ENCODE measurements at regions not wholly inside any gene's neighbourhood (a gene's known extent, or its start where the extent isn't known, plus 50 kb on each side); places are given as distances from the start of the nearest gene placed in this dataset.

DNA sequence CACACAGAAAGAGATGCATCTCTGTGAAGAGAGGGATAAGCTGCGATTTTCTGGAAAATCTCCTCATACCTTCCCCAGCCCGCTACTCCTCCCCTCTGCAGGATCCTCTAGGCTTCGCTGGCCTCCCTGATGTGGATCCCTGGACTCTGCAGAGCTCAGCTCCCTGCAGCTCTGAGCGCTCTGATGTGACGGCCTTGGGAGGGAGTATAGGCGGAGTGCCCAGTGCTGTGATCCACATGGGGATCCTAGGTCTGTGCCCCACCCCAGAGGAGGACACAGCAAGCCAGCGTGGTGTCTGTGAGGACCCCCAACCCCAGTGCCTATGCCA, 111.0 kb downstream of the GYPC start (continued):
- TF ChIP-seq, protein P1, sequence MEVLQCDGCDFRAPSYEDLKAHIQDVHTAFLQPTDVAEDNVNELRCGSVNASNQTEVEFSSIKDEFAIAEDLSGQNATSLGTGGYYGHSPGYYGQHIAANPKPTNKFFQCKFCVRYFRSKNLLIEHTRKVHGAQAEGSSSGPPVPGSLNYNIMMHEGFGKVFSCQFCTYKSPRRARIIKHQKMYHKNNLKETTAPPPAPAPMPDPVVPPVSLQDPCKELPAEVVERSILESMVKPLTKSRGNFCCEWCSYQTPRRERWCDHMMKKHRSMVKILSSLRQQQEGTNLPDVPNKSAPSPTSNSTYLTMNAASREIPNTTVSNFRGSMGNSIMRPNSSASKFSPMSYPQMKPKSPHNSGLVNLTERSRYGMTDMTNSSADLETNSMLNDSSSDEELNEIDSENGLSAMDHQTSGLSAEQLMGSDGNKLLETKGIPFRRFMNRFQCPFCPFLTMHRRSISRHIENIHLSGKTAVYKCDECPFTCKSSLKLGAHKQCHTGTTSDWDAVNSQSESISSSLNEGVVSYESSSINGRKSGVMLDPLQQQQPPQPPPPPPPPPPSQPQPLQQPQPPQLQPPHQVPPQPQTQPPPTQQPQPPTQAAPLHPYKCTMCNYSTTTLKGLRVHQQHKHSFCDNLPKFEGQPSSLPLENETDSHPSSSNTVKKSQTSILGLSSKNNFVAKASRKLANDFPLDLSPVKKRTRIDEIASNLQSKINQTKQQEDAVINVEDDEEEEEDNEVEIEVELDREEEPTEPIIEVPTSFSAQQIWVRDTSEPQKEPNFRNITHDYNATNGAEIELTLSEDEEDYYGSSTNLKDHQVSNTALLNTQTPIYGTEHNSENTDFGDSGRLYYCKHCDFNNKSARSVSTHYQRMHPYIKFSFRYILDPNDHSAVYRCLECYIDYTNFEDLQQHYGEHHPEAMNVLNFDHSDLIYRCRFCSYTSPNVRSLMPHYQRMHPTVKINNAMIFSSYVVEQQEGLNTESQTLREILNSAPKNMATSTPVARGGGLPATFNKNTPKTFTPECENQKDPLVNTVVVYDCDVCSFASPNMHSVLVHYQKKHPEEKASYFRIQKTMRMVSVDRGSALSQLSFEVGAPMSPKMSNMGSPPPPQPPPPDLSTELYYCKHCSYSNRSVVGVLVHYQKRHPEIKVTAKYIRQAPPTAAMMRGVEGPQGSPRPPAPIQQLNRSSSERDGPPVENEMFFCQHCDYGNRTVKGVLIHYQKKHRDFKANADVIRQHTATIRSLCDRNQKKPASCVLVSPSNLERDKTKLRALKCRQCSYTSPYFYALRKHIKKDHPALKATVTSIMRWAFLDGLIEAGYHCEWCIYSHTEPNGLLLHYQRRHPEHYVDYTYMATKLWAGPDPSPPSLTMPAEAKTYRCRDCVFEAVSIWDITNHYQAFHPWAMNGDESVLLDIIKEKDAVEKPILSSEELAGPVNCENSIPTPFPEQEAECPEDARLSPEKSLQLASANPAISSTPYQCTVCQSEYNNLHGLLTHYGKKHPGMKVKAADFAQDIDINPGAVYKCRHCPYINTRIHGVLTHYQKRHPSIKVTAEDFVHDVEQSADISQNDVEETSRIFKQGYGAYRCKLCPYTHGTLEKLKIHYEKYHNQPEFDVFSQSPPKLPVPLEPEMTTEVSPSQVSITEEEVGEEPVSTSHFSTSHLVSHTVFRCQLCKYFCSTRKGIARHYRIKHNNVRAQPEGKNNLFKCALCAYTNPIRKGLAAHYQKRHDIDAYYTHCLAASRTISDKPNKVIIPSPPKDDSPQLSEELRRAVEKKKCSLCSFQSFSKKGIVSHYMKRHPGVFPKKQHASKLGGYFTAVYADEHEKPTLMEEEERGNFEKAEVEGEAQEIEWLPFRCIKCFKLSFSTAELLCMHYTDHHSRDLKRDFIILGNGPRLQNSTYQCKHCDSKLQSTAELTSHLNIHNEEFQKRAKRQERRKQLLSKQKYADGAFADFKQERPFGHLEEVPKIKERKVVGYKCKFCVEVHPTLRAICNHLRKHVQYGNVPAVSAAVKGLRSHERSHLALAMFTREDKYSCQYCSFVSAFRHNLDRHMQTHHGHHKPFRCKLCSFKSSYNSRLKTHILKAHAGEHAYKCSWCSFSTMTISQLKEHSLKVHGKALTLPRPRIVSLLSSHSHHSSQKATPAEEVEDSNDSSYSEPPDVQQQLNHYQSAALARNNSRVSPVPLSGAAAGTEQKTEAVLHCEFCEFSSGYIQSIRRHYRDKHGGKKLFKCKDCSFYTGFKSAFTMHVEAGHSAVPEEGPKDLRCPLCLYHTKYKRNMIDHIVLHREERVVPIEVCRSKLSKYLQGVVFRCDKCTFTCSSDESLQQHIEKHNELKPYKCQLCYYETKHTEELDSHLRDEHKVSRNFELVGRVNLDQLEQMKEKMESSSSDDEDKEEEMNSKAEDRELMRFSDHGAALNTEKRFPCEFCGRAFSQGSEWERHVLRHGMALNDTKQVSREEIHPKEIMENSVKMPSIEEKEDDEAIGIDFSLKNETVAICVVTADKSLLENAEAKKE (CRISPR knock-in tag; IDR thresholded peaks at IDR 0.05): no peak
- no peak for TF ChIP-seq CREB1 (CRISPR knock-in tag; IDR thresholded peaks at IDR 0.05; ENCODE audit: low read depth)
- TF ChIP-seq ZNF114 (CRISPR knock-in tag; IDR thresholded peaks at IDR 0.05): no peak

- no peak for ATAC-seq
- no peak overlapping the region for H2AFZ ChIP-seq
- H3K9me2 ChIP-seq (ENCODE audit: insufficient read depth): 0 out of 2 replicates have a peak, but pooled peaks cover 5% of the 10 kb centered on the region
These were observed 113.2 kb downstream of the GYPC start for GRCh38 chr2:126769118-126769517.

More at GRCh38 chr2:126769118-126769517, 113.2 kb downstream of the GYPC start:
- Histone ChIP-seq H3K4me2 (no peak overlapping the region), H3K27ac (ENCODE audit: low read depth) (no peak overlapping the region), H3F3A (replicated peaks; ENCODE audit: low read depth) (no peaks in the 10 kb centered on the region), H3K4me1 (ENCODE audit: insufficient read depth) (no peaks in the 10 kb centered on the region), H3K27me3 (ENCODE audit: insufficient read depth) (no peaks in the 10 kb centered on the region), H3K4me3 (no peak overlapping the region), H3K79me2 (replicated peaks; ENCODE audit: insufficient read depth) (no peaks in the 10 kb centered on the region), H4K20me1 (replicated peaks; ENCODE audit: insufficient read depth) (no peaks in the 10 kb centered on the region), H3K36me3 (ENCODE audit: insufficient read depth) (no peaks in the 10 kb centered on the region)
- no peak for TF ChIP-seq ZNF114 (CRISPR knock-in tag; IDR thresholded peaks at IDR 0.05)
- peak in 1 of 2 experiments; percentile 14; a peak in 1 of 4 replicates for TF ChIP-seq CTCF (conservative IDR thresholded peaks at IDR 0.05; ENCODE audit: low read depth in 2 of 2)
- H3K27me3 Mint-ChIP-seq (ENCODE audit: insufficient read depth, low read depth, poor library complexity): peaks cover 8% of the 10 kb centered on the region
- DNase-seq (ENCODE audit: low spot score): no peak
- no peaks in the 10 kb centered on the region for H3K9me3 Mint-ChIP-seq
- H3K36me3 Mint-ChIP-seq (ENCODE audit: low read depth): no peaks in the 10 kb centered on the region
- H3K4me1 Mint-ChIP-seq: no peaks in the 10 kb centered on the region
- H3K27ac Mint-ChIP-seq: no peak overlapping the region
- no peak overlapping the region for H3K4me3 Mint-ChIP-seq
